ENCODE measurements at regions not wholly inside any gene's neighbourhood (a gene's known extent, or its start where the extent isn't known, plus 50 kb on each side); places are given as distances from the start of the nearest gene placed in this dataset.

DNA sequence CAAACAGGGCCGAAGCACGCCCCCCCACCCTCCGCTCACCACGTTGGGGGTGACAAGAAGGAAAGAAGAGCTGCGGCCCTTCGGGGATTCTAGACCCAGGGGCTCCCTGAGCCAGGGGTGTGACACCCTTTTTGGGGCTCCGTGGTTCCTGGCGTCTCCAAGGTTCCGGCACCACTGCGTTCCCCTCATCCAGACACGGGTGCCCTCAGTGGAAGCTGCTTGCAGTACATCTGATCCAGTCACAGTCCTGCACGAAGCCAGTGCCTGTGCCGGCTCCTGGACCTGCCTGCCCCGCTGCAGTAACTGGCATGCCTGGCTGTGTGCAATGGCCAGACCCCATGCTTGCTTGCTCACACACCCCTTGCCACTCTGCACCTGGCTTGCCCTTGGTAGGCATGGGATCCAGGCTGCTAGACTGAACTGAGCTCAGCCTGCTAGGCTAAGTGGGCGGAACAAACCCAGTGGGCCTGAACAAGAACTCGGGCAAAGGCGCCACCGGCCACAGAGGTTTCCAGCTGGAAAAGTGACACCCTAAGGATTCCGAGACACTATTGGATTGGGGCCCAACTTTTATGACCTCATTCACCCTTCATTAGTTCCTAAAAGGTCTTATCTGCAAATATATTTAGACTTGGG, 420.4 kb upstream of the AGA start:
- Histone ChIP-seq H3K4me3 (ENCODE audit: low read depth in 1 of 2, low read length in 1 of 2) (no peak overlapping the region), H3K4me1 (ENCODE audit: control insufficient read depth in 1 of 2, insufficient read depth in 1 of 2, low read depth in 1 of 2, low read length in 1 of 2) (no peaks in the 10 kb centered on the region), H3K27ac (no peak overlapping the region), H3K9me3 (peaks cover 4% of the 10 kb centered on the region), H3K36me3 (no peaks in the 10 kb centered on the region), H3K27me3 (no peaks in the 10 kb centered on the region)
- TF ChIP-seq, protein P1, sequence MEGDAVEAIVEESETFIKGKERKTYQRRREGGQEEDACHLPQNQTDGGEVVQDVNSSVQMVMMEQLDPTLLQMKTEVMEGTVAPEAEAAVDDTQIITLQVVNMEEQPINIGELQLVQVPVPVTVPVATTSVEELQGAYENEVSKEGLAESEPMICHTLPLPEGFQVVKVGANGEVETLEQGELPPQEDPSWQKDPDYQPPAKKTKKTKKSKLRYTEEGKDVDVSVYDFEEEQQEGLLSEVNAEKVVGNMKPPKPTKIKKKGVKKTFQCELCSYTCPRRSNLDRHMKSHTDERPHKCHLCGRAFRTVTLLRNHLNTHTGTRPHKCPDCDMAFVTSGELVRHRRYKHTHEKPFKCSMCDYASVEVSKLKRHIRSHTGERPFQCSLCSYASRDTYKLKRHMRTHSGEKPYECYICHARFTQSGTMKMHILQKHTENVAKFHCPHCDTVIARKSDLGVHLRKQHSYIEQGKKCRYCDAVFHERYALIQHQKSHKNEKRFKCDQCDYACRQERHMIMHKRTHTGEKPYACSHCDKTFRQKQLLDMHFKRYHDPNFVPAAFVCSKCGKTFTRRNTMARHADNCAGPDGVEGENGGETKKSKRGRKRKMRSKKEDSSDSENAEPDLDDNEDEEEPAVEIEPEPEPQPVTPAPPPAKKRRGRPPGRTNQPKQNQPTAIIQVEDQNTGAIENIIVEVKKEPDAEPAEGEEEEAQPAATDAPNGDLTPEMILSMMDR (IDR thresholded peaks at IDR 0.05): no peak

DNA sequence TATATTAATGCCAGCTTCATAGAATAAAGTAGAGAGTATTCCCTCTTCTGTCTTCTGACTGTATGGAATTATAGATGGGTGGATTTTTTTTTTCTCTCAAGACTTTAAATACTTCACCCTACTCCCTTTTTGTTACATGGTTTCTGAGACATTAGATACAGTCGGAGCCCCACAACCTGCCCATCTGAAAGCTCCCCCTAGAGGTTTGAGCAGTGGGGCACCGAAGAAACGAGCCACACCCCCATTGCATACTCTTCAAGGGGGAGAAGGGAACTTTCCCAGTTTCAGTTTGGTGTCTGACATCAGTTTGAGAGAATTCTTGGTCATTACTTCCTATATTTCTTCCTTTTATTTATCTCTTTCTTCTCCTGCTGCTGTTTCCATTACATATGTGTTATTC, 437.6 kb upstream of the AGA start:
- no peaks in the 10 kb centered on the region for H3K36me3 ChIP-seq
- TF ChIP-seq, protein P1 (IDR thresholded peaks at IDR 0.05): no peak
- no peaks in the 10 kb centered on the region for H3K27me3 ChIP-seq
- H3K4me1 ChIP-seq (ENCODE audit: control insufficient read depth in 1 of 2, insufficient read depth in 1 of 2, low read depth in 1 of 2, low read length in 1 of 2): no peaks in the 10 kb centered on the region
- H3K27ac ChIP-seq: no peak overlapping the region
- no peak overlapping the region for H3K4me3 ChIP-seq (ENCODE audit: low read depth in 1 of 2, low read length in 1 of 2)
- H3K9me3 ChIP-seq: no peaks in the 10 kb centered on the region

DNA sequence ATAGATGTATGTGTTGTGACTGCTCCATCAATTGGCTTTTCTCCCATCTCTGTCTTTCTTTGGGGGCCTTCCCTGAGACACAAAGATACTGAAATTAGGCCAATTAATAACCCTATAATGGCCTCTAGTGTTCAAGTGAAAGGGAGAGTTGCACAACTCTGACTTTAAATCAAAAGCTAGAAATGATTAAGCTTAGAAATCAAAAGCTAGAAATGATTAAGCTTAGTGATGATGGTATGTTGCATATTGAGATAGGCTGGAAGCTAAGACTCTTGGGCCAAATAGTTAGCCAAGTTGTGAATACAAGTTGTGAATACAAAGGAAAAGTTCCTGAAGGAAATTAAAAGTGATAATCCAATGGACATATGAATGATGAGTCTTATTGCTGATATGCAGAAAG, 452.9 kb upstream of the AGA start:
- no peaks in the 10 kb centered on the region for H3K36me3 ChIP-seq
- H3K27ac ChIP-seq: no peak overlapping the region
- H3K4me1 ChIP-seq (ENCODE audit: control insufficient read depth in 1 of 2, insufficient read depth in 1 of 2, low read depth in 1 of 2, low read length in 1 of 2): no peaks in the 10 kb centered on the region
- H3K4me3 ChIP-seq (ENCODE audit: low read depth in 1 of 2, low read length in 1 of 2): no peak overlapping the region
- no peaks in the 10 kb centered on the region for H3K27me3 ChIP-seq
- TF ChIP-seq, protein P1 (IDR thresholded peaks at IDR 0.05): no peak
- H3K9me3 ChIP-seq: no peaks in the 10 kb centered on the region

DNA sequence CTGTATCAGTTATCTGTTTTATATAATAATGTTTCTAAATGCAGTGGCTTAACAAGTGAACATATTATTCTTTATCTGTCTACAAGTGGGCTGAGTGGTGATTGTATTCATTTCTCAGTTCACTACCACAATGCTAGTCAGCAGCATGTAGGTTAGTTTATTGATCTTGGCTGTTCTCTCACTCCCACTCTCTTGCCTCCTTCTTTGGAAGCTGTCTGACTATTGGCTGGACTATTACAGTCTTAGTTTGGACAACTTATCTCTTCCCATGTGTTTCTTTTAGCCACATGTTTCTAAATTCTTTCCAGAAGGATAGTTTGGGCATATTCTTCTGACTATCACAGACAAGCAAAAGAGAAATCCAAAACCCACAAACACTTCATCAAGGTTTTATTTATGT, 459.5 kb upstream of the AGA start:
- Histone ChIP-seq H3K9me3 (no peaks in the 10 kb centered on the region), H3K27me3 (no peaks in the 10 kb centered on the region), H3K27ac (no peak overlapping the region), H3K4me1 (ENCODE audit: control insufficient read depth in 1 of 2, insufficient read depth in 1 of 2, low read depth in 1 of 2, low read length in 1 of 2) (no peaks in the 10 kb centered on the region), H3K4me3 (ENCODE audit: low read depth in 1 of 2, low read length in 1 of 2) (no peak overlapping the region), H3K36me3 (no peaks in the 10 kb centered on the region)
- TF ChIP-seq, protein P1 (IDR thresholded peaks at IDR 0.05): no peak

DNA sequence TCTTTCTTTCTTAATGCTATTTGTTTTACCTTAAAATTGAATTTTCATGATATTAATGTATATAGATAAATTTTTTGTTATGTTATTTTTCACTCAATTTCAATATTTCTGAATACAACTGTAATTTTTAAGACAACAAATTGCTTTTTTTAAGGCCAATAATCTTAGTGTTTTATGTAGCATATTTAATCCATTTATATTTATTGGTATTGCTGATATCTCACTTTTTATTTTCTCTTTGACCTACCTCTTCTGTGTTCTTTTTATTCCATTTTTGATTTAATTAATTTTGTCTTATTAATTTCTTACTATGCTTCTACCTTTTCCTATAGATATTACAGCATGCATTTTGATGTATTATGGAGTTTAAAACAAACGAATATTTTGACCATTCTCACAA, 460.1 kb upstream of the AGA start:
- Histone ChIP-seq H3K36me3 (no peaks in the 10 kb centered on the region), H3K27ac (no peak overlapping the region), H3K4me1 (ENCODE audit: control insufficient read depth in 1 of 2, insufficient read depth in 1 of 2, low read depth in 1 of 2, low read length in 1 of 2) (no peaks in the 10 kb centered on the region), H3K4me3 (ENCODE audit: low read depth in 1 of 2, low read length in 1 of 2) (no peak overlapping the region), H3K9me3 (no peaks in the 10 kb centered on the region), H3K27me3 (no peaks in the 10 kb centered on the region)
- TF ChIP-seq, protein P1 (IDR thresholded peaks at IDR 0.05): no peak
